GM21723 (cell line): ENCODE measurements at regions not wholly inside any gene's neighbourhood (a gene's known extent, or its start where the extent isn't known, plus 50 kb on each side); places are given as distances from the start of the nearest gene placed in this dataset.
"Not testable (repeated sequence)": the region's sequence is repeated elsewhere in the genome, so short reads cannot be mapped to it uniquely, and the experiment has no call there.

Source experiments
- ATAC-seq: cut with Tn5 transposase; IDR thresholded peaks from one replicate; pipeline ENCODE4 v1.9.1; 2021; ENCODE audit warnings: mild to moderate bottlenecking, moderate library complexity; ENCODE audit not compliant: unreplicated experiment

GRCh38 chr3:22659651-22660475 is 543.3 kb upstream of the UBE2E2 start:
- ATAC-seq, result no peak

GRCh38 chr3:22660606-22661005 is 542.5 kb upstream of the UBE2E2 start:
- no peak for ATAC-seq

DNA sequence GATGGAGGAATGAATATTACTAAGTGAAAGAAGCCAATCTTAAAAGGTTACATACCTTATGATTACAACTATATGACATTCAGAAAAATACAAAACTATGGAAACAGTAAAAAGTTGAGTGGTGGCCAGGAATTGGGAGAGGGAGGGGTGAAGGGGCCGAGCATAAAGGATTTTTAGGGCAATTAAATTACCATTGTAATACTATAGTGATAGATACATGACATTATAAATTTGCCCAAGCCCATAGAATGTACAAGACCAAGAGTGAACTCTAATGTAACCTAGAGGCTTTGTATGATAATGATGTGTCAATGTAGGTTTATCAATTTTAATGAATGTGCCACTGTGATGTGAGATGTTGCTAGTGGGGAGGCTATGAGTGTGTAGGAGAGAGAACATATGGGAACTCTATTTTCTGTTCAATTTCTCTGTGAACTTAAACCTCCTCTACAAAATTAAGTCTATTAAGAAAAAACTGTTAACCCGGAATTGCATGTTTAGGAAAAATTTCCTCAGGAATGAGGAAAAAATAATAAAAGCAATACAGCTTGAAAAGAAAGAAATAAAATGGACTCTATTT is 541.9 kb upstream of the UBE2E2 start:
- no peak for ATAC-seq

GRCh38 chr3:22665528-22665927 is 537.6 kb upstream of the UBE2E2 start:
- ATAC-seq, result no peak

DNA sequence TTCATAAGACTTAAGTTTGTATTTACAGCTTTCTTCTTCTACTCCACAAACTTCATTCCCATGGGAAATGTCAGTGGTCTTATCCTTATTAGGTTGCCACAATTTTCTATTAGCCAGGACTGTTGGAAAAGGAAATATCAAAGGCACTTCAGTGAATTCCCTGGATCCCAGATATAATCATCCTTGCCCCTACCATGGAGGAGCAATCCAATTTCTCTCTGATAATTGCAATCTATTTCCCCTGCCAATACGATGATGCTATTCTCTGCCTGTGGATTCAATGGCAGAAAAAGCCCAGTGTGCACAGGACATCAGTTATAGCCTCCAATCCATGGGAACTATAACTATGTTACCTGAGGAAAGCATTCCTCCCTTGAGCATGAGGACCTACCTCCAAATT is 536.4 kb upstream of the UBE2E2 start:
- ATAC-seq, result no peak

- ATAC-seq, result no peak
Observed at GRCh38 chr3:22671848-22672247, 531.3 kb upstream of the UBE2E2 start.

- no peak for ATAC-seq
Observed at GRCh38 chr3:22684739-22685138, 518.4 kb upstream of the UBE2E2 start.

DNA sequence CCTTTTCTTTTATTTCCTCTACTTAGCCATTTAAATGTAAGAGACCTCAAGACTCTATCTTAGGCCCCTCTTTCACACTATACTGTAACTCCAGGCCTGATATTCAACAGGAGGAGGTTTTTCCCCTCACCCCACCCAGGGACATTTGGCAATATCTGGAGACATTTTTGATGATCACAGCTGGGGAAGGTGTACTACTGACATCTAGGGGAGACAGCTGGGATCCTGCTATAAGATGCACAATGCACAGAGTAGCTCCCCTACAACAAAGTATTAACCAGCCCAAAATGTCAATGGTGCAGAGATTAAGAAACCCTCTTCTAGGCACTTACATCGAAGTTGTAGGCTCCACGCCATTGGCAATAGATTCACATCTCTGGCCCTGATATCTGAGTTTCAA is 517.5 kb upstream of the UBE2E2 start:
- no peak for ATAC-seq

- ATAC-seq, result no peak
Observed at GRCh38 chr3:22691407-22691806, 511.7 kb upstream of the UBE2E2 start.

DNA sequence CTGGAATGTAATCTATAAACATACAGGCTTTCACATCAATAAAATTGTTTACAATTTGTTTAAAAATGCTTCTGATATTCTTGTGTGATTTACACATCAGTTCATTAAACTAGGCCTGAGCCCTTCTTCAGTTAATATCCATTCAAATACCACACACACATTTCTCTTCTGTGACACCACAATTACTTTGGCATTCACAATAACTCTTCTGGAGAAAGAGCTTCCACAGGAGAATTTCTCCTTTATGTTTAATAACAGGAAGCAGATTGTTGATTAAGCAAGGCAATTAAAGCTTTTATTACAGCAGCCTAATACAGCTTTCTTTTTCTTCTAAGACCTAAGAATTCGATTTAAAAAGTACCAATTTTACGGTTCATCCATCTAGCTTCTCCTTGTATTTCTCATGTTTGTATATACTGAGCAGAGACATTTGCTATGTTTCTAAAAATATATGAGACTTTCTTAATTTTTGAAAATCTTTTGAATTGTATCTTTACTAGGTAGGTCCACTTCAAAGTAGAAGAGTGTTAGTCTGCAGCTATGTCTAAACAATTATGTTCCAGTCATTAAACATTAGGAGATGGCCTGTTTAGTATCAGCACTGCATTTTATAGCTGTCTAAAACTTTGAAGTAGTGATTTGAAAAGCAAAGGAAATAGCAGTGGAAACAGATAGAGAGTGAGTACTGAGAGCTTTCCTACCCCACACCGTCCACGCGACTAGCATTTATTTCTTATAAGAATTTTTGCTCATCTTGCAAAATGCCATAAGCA is 511.1 kb upstream of the UBE2E2 start:
- ATAC-seq, result no peak

GRCh38 chr3:22700876-22701275 is 502.3 kb upstream of the UBE2E2 start:
- no peak for ATAC-seq

DNA sequence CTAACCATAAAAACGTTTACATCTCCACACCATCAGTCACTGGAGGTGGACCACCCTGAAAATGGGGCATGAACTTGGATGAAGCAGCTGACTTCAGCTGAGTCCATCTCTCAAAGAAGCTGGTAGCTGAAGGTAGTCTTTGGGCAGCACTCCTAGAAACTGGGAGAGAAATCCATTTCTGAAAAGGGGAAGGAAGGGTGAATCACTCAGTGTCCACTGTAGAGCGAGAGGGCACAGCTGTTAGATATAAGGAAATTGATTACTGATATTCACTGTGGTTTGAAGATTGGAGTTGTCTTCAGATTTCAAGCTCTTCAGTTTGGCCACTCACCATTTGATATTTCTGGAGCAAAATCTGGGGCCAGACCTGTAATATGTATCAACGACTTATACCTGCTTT is 499.0 kb upstream of the UBE2E2 start:
- no peak for ATAC-seq

DNA sequence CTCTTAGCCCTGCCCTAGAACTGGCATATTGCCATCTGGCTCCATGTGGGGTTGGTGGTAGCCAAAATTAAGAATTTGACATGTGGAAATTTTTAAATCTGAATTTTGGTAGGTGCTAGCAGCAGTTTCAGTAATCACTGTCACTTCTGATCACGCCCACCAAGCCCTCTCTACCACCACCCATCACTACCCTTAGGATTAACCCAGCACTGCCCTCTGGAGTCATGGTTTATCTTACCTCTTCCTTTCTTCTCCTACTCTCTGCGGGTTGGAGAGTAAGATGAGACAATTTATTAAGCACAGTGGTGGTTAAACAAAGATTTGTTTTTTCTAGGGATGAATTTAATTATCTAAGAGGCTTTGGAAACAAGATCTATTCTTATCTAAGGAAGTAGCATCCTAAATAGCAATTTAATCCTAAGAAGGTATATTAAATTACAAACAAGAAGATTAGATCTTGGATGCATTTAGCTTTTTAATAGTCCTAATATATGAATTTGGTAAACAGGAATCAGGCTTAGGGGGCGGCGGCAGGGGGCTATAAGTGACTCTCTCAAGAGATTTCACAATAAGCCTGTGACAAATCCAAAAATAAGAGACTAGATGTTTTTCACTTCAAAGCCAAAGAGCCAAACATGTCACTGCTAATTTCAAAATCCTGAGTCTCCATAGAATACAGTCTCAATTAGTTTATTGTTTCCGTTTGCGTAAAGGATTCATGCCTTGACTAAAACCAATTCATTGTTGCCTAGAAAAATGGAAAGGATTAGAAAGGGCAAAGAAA is 498.4 kb upstream of the UBE2E2 start:
- ATAC-seq, result no peak

- ATAC-seq, result not testable (repeated sequence)
Observed at GRCh38 chr3:22706922-22707321, 496.2 kb upstream of the UBE2E2 start.

DNA sequence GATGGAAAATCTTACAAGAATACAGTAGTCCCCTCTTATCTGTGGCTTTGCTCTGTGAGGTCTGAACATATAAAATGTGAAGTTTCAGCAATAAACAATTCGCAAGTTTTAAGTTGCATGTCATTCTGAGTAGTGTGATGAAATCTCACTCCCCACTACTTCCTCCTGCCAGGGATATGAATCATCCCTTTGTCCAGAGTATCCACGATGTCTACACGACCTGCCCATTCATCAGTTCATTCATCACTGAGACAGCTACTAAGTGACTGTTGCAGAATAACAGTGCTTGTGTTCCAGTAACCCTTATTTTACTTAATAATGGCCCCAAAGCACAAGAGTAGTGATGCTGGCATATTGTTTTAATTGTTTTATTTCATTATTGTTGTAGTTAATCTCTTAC is 489.2 kb upstream of the UBE2E2 start:
- ATAC-seq, result no peak

DNA sequence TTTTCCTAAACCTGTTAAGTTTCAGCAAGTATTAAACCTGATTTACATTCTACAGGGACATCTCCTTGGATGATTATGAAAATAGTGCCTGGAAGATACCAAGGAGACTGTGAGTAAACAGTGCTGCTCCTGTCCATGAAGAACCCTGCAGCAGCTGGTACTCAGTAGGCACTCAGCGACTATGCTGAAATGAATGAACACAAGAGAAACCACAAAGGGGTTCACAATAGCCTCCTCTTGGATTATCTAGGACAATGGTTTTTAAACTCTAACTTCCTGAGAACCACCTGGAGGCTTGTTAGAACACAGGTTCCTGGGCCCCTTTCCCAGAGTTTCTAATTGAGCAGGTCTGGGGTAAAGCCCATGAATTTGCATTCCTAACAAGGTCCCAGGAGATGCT is 488.4 kb upstream of the UBE2E2 start:
- no peak for ATAC-seq

GRCh38 chr3:22720596-22720995 is 482.5 kb upstream of the UBE2E2 start:
- ATAC-seq, result no peak

- ATAC-seq, result no peak
Observed at GRCh38 chr3:22724420-22724819, 478.7 kb upstream of the UBE2E2 start.

GRCh38 chr3:22728406-22728805 is 474.7 kb upstream of the UBE2E2 start:
- no peak for ATAC-seq

GRCh38 chr3:22729212-22729611 is 473.9 kb upstream of the UBE2E2 start:
- ATAC-seq, result no peak

GRCh38 chr3:22729981-22730380 is 473.1 kb upstream of the UBE2E2 start:
- no peak for ATAC-seq
